Fibroblast of skin of left quadriceps (primary cell): ENCODE measurements at regions not wholly inside any gene's neighbourhood (a gene's known extent, or its start where the extent isn't known, plus 50 kb on each side); places are given as distances from the start of the nearest gene placed in this dataset.
"Not testable (repeated sequence)": the region's sequence is repeated elsewhere in the genome, so short reads cannot be mapped to it uniquely, and the experiment has no call there.

Source experiments
- DNase-seq, 2 experiments: peaks; one replicate each; pipeline ENCODE4 v3.0.0-alpha.2; 2013; ENCODE audit warnings: low read depth in 2 of 2

DNA sequence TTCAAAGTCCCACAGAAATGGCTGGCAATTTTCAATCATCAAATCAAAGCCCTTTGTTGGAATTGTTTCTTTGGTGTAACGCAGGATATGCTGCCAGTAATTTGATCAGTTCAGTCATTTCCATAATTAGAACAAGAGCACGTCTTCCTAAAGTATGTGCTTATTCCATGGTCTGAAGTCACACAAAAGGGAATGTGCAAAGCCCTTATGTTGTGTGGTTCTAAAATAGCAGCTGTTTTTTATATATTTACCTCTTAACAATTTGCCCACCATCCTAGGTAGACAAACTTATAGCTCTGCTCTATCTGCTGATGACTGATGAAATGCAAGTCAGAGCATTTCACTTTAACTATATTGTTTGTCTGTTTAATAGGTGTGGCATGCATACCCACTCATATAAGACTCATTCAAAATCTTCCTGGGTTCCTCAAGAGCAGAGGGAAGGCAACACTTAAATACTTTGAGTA is 176.1 kb upstream of the SLC38A2 start:
- DNase-seq, result peak; percentile 81 to 82

DNA sequence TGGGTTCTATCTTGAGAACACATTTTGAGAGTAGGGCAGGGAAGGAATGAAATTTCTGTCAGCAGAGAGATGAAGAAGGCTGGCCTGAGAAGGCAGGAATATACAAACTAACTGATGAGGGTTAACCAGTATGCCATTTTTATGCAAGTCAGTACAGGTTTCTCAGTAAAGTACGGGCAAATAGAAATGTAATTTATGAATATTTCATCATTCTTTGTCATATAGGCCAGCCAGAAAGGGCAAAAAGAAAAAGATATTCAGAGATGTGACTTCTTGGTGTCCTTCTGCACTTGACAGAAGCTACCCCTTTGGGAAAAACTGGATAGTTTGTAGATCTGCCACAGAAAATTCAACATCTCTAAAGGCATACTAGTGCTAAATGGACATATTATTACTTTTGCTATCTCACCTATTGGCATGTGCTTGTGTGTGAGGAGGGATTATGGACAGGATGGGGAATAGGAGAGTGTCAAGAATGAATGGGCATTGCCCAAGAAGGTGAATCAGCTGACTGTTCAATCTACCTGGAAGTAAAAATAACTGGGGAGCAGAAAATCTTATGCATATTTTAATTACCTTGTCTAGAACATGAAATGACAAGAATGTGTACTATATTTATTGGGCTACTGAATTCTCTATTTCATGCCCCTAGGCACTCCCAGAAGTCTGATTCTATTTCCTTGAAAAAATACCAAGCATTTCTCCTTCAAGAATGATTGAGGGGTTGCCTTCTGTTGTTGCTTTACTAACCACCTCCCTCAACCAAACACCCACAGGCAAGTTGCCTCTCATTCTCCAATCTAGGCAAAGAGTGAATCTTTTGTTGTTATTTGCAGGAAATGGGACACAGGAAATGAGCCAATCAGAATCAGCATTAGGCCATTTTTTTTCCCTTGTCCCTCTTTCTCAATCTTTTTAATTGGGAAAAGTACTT is 175.1 kb upstream of the SLC38A2 start:
- no peak for DNase-seq

DNA sequence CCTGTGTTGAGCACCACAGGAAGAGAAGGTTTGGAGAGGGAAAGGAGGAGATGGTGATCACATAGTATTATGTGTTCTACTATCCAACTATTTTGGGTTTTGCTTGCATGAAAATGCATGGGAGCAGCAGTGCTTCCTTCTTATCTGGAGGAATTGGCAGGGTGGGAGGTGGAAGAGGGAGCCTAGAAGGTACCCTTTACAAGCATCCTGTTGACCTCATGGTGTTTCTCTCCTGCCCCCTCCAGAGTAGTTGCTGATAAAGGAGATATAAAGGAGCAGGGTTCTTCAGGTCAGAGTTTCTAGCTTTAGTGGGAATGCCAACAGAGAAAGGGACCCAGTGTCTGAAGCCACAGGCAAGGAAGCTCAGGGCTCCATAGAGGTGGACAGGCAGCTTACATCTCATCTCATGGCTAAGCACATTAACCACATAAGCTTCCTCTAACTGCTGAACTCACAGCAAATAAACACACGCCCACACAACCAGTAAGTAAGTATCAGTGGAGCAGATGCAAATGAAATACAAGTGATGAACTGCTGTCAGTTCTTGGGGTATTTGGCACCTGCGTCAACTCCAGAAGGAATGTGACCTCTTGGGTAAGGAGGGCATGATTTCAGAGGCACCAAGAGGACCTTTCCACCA is 174.2 kb upstream of the SLC38A2 start:
- no peak for DNase-seq

DNA sequence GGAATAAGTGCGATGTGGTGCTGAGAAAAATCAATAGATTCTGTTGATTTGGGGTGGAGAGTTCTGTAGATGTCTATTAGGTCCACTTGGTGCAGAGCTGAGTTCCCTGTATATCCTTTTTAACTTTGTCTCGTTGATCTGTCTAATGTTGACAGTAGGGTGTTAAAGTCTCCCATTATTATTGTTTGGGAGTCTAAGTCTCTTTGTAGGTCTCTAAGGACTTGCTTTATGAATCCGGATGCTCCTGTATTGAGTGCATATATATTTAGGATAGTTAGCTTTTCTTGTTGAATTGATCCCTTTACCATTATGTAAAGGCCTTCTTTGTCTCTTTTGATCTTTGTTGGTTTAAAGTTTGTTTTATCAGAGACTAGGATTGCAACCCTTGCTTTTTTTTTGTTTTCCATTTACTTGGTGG is 170.8 kb upstream of the SLC38A2 start:
- not testable (repeated sequence) for DNase-seq

DNA sequence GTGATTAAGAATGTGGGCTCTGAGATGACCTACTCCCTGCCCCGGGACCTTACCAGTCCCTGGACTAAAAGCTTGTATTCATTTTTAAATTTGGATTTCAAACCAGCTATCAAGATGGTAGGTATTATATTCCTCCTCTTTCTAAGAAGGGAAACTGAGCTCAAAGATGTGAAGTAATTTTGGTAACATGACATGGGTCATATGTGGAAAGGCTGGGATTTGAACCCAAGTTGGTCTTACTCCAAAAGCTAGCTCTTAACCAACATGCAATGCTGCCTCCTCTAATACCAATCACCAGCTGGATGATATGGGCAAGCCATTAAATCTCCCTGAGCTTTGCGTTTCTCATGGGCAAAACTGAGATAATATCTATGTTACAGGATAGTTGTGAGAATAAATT is 166.4 kb upstream of the SLC38A2 start:
- no peak for DNase-seq

DNA sequence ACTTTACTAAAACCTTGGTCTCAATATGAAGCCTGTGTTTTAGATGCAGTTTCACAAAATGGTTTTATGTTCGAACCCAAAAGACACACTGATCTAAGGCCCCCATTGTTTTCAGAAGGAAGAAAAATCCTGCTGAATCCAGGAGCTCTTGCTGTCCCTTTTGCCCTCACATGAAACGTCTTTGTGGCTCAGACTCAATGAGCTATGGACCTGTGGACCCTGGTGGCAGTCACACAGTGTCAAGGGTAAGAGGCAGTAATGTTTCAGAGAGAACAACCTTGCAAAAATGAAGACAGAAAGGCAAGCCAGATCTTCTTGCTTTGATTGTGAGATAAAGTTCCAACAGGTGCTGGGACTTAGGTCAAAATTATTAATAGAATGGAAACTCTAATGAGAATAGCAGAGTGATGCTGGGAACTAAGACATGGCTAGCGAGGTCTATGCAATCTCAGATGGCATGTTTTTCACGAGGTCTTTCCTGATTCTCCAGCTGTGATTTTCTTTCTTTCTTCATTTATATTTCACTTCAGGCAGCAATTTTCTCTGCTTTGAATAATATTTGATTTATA is 164.9 kb upstream of the SLC38A2 start:
- DNase-seq, result no peak

DNA sequence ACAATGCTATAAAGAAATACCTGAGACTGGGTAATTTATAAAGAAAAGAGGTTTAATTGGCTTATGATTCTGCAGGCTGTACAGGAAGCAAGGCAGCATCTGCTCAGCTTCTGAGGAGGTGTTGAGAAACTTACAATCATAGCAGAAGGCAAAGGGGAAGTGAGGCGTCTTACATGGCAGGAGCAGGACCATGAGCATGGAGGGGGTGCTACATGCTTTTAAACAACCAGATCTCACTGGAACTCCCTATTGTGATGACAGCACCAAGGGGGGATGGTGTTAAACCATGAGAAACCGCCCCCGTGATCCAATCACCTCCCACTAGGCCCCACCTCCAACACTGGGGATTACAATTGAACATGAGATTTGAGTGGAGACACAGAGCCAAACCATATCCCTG is 163.7 kb upstream of the SLC38A2 start:
- DNase-seq, result not testable (repeated sequence)

DNA sequence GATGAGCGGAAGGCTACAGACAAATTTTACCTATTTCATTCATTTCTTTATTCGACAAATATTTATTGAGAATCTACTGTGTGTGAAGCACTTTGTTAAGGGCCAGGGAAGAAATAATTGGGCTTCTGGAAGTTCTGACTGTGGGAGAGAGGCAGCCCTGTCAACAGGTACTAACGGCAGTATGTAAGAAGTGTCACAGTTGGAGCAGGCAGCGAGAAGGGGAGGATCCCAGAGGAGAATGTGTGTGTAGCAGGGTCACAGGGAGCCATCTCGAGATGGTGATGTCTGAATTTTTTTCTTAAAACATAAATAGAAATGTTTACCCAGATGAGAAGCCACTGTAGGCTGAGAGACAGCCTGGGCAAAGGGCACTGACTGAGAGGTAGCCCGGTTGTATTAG is 163.3 kb upstream of the SLC38A2 start:
- DNase-seq, result no peak

DNA sequence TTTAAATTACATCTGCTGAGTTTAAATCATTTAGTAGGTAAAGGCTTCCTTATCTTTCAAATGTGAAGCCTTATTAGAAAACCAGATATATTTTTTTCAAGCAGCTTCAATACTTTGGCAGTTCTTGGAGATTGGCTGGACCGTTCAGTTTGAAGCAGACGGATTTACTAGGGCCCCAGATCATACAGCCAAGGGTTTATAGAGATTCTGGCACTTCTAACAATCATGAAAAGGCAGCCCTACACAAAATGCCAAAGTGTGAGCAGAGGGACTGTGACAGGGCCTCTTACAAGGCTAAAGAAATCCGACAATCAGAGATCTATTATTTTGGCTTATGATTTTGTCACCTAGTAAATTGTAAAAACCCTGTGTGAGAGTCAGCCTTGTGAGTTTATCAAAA is 162.8 kb upstream of the SLC38A2 start:
- DNase-seq, result no peak

DNA sequence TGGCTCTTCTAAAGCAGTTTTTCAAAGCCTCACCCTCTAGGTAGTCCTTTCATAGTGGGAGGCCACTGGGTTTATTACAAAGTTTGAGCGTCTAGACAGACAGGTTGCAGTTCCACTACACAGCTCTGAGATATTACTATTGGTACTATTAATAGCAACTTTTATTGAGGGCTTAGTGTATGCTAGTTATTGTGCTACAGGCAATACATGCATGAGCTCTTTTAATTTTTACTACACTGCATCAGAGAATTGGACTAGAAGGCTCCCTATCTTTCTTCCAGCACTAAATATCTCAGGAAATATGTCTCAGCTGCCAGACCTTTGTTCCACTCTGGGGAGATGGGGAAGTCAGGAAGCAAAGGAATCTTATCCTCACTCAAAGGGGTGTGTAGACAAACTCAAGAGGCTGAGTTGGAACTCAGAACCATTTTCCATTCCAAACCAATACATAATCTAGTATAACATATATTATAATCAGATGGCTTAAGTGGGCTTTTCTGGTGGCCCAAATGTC is 161.8 kb upstream of the SLC38A2 start:
- DNase-seq, result no peak

DNA sequence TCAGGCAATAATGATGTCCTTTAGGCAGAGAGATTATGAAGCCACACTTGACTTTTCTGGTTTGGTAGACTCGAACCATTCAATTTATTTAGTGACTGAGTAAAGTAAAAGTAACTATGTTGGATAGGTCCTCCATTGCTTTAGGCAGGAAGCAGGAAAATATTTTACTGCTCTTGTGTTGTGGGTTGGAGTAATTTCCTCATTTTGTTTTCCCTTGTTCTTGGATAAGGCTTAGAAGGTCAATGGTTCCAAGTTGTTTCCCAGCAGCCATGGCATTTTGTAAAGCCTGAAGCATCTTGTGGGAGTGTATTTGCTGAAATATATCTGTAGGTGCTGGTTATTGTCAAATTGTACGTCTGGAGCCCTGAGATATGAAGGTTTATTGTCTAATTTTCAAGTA is 161.2 kb upstream of the SLC38A2 start:
- DNase-seq, result no peak

DNA sequence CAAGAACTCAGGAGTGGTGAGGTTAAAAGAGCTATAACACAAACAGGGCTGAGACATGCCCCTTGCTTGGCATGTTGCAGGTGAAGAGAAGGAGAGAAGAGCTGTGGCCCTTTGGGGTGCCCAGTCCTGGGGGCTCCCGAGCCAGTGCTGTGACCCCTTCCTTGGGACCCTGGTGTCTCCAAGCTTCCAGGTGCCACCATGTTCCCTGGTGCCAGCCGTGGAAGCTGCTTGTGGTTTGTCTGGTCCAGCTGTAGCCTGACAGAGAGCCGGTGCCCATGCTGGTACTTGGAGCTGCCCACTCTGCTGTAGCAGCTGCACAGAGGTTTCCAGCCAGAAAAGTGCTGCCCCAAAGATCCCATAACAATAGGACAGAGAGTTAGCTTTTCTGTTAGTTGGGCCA is 159.2 kb upstream of the SLC38A2 start:
- DNase-seq, result no peak

DNA sequence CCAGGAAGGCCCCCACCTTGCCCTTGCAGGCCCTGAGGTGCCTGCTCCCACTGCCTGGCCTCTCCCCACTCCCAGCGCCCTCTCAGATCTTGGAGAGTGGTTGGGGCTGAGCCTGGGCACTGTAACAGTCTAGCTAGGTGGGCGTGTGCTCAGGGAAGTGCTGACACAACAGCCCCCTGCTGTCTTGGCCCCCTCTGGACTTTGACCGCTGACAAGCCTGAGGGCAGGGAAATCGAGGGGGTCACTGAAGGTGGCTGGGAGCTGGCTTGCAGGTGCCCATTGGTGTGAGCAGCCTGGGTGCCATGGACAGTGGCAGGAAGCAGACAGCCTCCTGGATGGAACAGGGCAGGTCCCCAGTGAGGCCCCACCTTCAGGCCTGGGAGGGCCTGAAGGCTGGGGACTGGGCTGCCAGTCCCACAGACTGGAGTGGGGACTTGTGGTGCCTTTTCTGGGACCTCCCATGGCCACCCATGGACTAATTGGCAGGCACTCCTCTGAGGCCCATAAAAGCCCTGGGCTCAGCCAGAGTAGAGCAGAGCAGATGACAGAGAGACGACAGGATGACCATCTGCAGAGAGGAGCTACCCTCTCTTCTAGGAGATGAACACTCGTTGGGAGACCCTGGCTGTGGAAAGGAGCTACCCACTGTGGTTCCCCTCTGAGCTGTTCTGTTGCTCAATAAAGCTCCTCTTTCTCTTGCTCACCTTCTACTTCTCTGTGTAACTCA is 158.6 kb upstream of the SLC38A2 start:
- DNase-seq, result no peak

DNA sequence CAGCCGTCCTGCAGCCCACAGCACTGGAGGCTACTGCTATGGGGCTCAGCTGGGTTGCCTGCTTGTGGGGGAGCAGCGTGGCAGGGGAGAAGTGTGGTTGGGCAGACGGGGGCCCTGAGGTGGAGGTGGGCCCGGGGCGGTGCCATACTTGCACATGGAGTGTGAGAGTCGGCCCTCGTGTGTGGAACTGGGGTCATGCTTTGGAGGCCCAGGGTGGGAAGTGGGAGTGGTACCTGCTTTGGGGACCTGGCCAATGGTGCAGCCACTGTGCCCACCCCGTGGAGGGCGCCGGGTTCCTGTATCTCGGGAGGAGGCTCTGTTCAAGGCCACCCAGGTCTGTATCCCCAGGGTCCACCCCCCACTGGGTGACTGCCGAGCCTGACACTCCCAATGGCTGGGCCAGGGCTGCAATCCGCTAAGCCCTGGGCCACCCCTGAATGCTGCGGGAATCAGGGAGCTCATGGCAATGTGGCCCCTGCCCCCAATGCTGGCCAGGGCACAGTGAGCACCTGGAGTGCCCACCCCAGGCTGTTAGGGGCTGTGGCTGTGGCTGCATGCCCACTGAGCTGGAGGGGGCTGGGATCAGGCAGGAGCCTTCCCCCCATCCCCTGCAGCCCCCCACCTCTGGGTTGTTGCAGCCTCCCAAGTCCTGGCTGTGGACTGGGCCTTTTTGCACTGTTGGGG is 157.9 kb upstream of the SLC38A2 start:
- no peak for DNase-seq

DNA sequence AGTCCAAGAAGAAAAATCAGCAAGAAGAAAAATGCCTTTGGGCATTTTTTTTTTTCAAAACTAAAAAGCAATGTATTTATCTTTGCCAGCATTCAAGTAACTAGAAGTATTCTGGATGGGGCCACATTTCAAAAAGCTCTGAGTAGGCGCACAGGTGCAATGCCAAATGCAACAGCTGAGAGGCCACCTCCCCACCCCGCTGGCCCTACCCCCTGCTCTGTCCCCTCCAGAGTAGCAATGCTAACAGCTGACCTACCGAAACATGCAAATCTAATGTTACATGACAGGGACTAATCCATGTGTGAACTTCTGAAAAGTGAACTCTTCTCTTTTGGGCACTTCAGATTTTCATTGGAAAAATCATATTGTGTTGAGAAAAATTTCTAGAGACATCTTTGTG is 153.7 kb upstream of the SLC38A2 start:
- no peak for DNase-seq

DNA sequence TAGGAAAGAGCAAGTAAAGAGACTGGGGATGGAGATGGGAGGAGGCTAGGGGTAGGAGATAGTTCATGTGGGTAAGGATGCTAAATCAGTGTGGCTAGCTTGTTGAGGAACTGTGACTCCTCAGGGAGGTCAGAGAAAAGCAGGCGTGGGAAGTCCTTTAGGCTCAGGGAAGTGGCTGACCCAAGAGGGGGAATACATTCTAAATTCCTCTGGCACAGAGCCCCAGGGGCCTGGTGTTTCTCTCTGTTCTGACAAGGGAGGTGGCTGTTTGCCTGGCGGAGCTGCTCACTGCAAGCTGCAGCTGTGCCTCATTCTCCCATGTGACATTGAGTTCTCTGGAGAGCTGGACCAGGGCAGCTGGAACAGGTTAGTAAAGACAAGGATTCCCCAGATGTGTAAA is 152.2 kb upstream of the SLC38A2 start:
- peak; percentile 75 to 79 for DNase-seq

DNA sequence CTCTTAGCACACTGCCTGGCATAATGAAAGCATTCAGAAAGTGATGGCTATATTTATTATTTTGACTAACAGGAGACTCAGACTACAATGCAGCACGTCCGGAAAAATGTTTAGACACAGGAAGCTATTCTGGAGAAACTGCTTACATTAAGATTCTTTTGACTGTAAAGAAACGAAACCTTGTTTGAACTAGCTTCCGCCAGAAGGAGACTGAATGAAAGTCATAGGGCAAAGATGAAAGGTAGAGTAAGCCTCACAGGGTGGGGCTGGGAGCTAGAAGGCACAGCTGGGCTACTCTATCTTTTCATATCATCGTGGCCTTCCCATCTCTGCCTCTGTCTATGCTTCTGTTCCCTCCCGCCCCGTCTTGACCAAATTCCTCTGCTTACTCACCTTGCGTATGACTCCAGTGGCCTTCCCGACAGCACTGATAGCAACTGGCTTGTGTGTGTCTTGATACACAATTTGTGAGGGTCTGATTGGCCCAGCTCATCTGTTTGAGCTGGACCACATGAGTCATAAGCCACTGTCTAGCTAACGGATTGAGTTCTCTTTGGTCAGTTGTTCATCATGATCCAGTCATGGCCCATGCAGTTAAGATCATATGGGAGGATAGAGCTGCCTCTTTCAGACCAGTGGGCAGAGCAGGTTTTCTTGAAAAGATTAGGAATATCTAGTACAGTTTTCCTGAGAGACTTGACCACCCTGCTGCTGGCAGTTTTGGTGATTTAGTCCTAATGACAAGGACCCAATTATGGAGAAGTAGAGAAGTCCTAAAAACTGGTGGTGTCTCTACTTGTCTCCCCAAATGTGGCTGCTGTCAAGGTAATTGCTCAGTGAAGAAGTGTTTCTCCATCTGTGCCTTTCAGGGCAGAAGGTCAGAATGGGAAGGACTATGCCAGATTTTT is 151.5 kb upstream of the SLC38A2 start:
- peak in 1 of 2 experiments; percentile 54 for DNase-seq

DNA sequence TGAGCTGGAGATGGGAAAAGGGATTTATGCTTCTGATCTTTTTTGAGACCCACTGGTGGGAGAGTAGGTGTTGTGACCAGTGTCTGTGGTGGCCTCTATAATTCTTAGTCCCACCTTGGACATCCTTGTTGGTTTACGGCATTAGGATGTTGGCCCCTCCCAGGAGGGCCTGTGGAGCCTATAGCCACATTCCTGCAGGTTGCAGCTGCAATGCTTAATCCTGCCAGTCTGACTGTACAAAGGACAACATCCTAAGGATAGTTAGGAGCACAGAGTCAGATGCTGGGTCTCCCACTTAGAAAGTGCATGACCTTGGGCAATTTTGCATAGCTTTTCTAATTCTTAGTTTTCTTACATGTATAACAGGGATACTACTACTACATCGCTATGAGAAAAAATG is 150.9 kb upstream of the SLC38A2 start:
- no peak for DNase-seq

DNA sequence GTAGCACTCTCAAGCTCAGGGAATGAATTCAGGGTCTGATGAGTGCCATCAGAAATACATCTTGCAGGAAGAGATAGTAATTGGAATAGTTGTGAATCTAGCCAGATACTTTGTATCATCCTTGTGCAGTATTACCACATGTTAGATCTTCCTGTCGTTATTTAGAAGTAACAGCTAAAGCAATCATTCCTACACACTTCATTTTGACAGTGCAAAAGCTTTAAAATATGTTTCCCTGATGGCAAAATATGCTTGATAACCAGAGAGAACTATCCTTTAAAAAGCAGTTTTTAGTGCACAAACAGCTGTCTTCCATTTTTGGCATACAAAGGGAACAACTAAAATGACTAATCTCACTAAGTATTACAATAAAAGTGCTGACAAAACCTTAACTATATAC is 149.5 kb upstream of the SLC38A2 start:
- peak; percentile 50 to 63 for DNase-seq

DNA sequence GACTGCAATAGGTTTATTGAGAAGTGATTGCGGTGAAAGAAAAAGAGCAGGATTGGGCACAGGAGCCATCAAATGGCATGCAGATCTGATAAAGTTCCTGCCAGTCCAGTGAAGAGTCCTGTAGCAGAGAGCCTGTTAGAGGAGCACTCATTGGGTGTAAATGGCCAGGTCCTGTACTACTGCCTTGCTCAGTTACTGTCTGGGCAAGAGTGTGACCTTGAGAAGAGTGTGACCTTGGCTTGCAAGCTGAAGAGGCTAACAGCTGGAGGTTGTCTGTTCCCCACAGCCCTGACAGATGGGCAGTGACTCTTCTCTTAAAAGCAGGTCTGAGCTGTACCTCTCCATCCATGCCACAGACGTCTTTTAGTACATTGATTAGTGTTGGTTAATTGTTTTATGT is 148.6 kb upstream of the SLC38A2 start:
- DNase-seq, result no peak
